ENCODE measurements at regions not wholly inside any gene's neighbourhood (a gene's known extent, or its start where the extent isn't known, plus 50 kb on each side); places are given as distances from the start of the nearest gene placed in this dataset.

GRCh38 chr1:209402697-209403096 is 180.8 kb upstream of the CAMK1G start:
- ATAC-seq = no peak
- DNase-seq = no peak
- intact Hi-C loops (cut with DNase I, micrococcal nuclease) = no loop called here

GRCh38 chr1:209403921-209404320 is 179.6 kb upstream of the CAMK1G start:
- intact Hi-C loops (cut with DNase I, micrococcal nuclease) = no loop called here
- no peak for ATAC-seq
- DNase-seq = no peak

- DNase-seq (no peak), ATAC-seq (no peak)
- intact Hi-C loops (cut with DNase I, micrococcal nuclease) = no loop called here
Observed at GRCh38 chr1:209404577-209404976, 178.9 kb upstream of the CAMK1G start.

- ATAC-seq = no peak
- DNase-seq = no peak
- intact Hi-C loops (cut with DNase I, micrococcal nuclease) = no loop called here
Observed at GRCh38 chr1:209405183-209405814, 178.2 kb upstream of the CAMK1G start.

- DNase-seq = no peak
- no peak for ATAC-seq
- intact Hi-C loops (cut with DNase I, micrococcal nuclease) = no loop called here
Observed at GRCh38 chr1:209406168-209406567, 177.3 kb upstream of the CAMK1G start.

- intact Hi-C loops (cut with DNase I, micrococcal nuclease) = no loop called here
- ATAC-seq (no peak), DNase-seq (no peak)
Observed at GRCh38 chr1:209406595-209406994, 176.9 kb upstream of the CAMK1G start.

- intact Hi-C loops (cut with DNase I, micrococcal nuclease) = no loop called here
- ATAC-seq (no peak), DNase-seq (no peak)
Observed at GRCh38 chr1:209409780-209410179, 173.7 kb upstream of the CAMK1G start.

- DNase-seq = no peak
- ATAC-seq = no peak
- intact Hi-C loops (cut with DNase I, micrococcal nuclease) = no loop called here
Observed at GRCh38 chr1:209411491-209411929, 172.0 kb upstream of the CAMK1G start.

- DNase-seq = no peak
- ATAC-seq = no peak
- intact Hi-C loops (cut with DNase I, micrococcal nuclease) = no loop called here
Observed at GRCh38 chr1:209412036-209412435, 171.5 kb upstream of the CAMK1G start.

GRCh38 chr1:209412566-209412965 is 170.9 kb upstream of the CAMK1G start:
- intact Hi-C loops (cut with DNase I, micrococcal nuclease) = no loop called here
- ATAC-seq = no peak
- DNase-seq = no peak

- DNase-seq (no peak), ATAC-seq (no peak)
- intact Hi-C loops (cut with DNase I, micrococcal nuclease) = no loop called here
Observed at GRCh38 chr1:209413062-209413461, 170.5 kb upstream of the CAMK1G start.

- intact Hi-C loops (cut with DNase I, micrococcal nuclease) = no loop called here
- ATAC-seq = no peak
Observed at GRCh38 chr1:209414803-209415329, 168.6 kb upstream of the CAMK1G start.

GRCh38 chr1:209416039-209416438 is 167.5 kb upstream of the CAMK1G start:
- no peak for ATAC-seq

More at GRCh38 chr1:209414803-209415329, 168.6 kb upstream of the CAMK1G start:
- no peak for DNase-seq

GRCh38 chr1:209416716-209417115 is 166.8 kb upstream of the CAMK1G start:
- intact Hi-C loops (cut with DNase I, micrococcal nuclease) = no loop called here
- DNase-seq (no peak), ATAC-seq (no peak)

More at GRCh38 chr1:209416039-209416438, 167.5 kb upstream of the CAMK1G start:
- DNase-seq = no peak
- intact Hi-C loops (cut with DNase I, micrococcal nuclease) = no loop called here

GRCh38 chr1:209417761-209418160 is 165.8 kb upstream of the CAMK1G start:
- intact Hi-C loops (cut with DNase I, micrococcal nuclease) = no loop called here
- DNase-seq (no peak), ATAC-seq (no peak)

- DNase-seq = no peak
- intact Hi-C loops (cut with DNase I, micrococcal nuclease) = no loop called here
- no peak for ATAC-seq
Observed at GRCh38 chr1:209420276-209420675, 163.2 kb upstream of the CAMK1G start.

GRCh38 chr1:209421186-209421585 is 162.3 kb upstream of the CAMK1G start:
- DNase-seq (no peak), ATAC-seq (no peak)
- intact Hi-C loops (cut with DNase I, micrococcal nuclease) = no loop called here

GRCh38 chr1:209421978-209422680 is 161.4 kb upstream of the CAMK1G start:
- intact Hi-C loops (cut with DNase I, micrococcal nuclease) = no loop called here
- DNase-seq (no peak), ATAC-seq (no peak)

GRCh38 chr1:209425959-209426358 is 157.6 kb upstream of the CAMK1G start:
- intact Hi-C loops (cut with DNase I, micrococcal nuclease) = no loop called here
- no peak for ATAC-seq

GRCh38 chr1:209427277-209427676 is 156.2 kb upstream of the CAMK1G start:
- no peak for ATAC-seq

More at GRCh38 chr1:209425959-209426358, 157.6 kb upstream of the CAMK1G start:
- no peak for DNase-seq

More at GRCh38 chr1:209427277-209427676, 156.2 kb upstream of the CAMK1G start:
- intact Hi-C loops (cut with DNase I, micrococcal nuclease) = no loop called here
- DNase-seq = no peak

Data from left colon (tissue), 2 donors.